ENCODE measurements at regions not wholly inside any gene's neighbourhood (a gene's known extent, or its start where the extent isn't known, plus 50 kb on each side); places are given as distances from the start of the nearest gene placed in this dataset.

DNA sequence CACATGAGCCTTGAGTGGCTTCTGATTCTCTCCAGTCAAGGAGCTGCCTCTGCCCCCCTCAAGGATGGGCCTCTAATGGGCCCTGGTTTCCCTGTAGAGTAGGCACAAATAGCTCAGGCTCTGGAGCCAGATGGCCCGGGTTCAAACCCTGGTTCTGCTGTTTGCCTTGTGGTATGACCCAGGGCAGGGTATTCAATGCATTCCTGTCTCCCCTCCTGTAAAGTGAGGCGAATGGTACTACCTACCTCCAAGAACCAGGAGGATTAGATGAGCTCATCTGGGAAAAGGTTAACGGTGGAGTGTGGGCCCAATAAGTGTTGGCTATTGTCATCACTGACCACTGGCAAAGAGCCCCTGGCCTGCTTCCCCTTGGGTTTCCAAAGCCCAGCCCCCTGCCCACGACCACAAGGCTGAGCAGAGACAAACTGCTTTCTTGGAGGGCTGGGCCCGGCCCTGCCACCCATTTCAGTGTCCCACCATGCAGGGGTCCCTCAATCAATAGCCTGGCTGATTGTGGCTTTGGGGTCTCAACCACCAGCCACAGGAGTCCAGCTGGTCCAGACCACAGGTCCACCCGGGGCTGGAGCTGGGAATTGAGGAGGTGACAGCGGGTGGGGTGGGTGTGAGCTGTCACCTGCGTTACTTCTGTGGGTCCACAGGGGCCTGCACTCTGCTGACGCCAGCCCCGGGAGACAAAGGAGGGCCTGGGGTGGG, 115.6 kb upstream of the RUNX3 start:
- TF ChIP-seq, protein P1, sequence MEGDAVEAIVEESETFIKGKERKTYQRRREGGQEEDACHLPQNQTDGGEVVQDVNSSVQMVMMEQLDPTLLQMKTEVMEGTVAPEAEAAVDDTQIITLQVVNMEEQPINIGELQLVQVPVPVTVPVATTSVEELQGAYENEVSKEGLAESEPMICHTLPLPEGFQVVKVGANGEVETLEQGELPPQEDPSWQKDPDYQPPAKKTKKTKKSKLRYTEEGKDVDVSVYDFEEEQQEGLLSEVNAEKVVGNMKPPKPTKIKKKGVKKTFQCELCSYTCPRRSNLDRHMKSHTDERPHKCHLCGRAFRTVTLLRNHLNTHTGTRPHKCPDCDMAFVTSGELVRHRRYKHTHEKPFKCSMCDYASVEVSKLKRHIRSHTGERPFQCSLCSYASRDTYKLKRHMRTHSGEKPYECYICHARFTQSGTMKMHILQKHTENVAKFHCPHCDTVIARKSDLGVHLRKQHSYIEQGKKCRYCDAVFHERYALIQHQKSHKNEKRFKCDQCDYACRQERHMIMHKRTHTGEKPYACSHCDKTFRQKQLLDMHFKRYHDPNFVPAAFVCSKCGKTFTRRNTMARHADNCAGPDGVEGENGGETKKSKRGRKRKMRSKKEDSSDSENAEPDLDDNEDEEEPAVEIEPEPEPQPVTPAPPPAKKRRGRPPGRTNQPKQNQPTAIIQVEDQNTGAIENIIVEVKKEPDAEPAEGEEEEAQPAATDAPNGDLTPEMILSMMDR (IDR thresholded peaks at IDR 0.05) = no peak
- no peak for TF ChIP-seq POLR2A (IDR thresholded peaks at IDR 0.05)
